GM18909 (cell line): ENCODE measurements at regions not wholly inside any gene's neighbourhood (a gene's known extent, or its start where the extent isn't known, plus 50 kb on each side); places are given as distances from the start of the nearest gene placed in this dataset.

ENCODE experiments used
- ATAC-seq: cut with Tn5 transposase; IDR thresholded peaks from one replicate; pipeline ENCODE4 v1.9.1; 2021; ENCODE audit warnings: mild to moderate bottlenecking; ENCODE audit not compliant: unreplicated experiment, poor library complexity

GRCh38 chr10:10921826-10922461 lies 95.7 kb upstream of the CELF2 start:
- no peak for ATAC-seq

DNA sequence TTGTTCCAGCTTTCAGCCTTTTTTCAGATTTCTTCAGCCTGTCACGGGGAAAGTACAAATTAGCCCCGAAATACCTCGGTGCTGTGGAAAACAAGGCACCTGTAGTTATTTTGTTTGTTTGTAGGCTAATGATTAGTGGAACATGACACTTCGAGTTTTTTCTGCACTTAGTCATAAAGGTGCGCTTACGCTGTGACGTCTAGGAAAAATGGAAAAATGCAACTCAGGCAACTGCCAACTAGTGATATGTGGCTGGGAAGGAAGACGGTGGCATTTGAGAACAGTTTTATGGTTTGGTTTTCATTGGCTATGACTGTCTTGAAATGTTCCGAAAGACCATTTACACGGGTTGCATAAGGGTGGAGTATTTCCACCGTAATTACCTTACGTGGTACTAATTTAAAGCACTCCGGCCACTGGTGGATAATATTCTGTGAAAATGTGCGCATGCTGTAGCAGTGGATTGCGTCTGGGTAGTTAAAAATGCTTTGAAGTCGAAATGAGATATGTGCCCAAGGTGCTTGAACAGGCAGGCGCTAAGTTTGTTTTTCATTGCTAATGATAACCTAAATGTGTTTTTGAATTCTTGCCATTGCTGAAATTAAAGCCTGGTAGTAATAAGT lies 94.5 kb upstream of the CELF2 start:
- no peak for ATAC-seq

DNA sequence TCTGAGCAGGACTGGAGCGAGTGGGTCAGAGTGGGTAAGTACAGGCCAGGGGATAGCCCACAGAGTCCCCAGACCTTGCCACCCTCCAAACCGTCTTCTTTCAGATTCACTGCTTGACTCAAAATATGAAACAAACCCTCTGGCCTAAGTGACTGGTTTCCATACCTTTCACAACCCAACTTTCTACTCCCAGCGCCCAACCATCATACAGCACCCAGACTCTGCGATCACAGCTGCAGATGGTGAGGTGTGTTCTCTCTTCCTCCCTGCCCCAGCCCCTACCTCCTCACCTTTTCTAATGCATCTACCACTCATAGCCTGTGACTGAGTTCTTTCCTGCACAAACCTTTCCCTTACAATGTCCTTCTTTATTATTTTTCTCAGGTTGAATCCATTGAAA lies 92.0 kb upstream of the CELF2 start:
- ATAC-seq: no peak

DNA sequence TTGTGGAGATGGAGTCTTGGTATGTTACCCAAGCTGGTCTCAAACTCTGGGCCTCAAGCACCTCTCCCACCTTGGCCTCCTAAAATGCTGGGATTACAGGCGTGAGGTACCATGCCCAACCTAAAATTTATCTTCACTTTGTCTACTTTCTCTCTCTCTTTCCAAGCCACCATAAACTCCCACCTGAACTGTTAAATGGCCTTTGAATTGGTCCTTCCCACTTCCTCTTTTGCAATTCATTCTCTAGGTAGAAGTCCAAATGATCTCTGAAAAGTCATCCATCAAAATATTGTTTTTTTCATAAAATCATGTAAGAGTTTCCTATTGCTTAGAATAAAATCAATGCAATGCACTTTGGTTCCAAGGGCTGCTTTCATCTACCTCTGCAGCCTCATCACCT lies 90.1 kb upstream of the CELF2 start:
- no peak for ATAC-seq

DNA sequence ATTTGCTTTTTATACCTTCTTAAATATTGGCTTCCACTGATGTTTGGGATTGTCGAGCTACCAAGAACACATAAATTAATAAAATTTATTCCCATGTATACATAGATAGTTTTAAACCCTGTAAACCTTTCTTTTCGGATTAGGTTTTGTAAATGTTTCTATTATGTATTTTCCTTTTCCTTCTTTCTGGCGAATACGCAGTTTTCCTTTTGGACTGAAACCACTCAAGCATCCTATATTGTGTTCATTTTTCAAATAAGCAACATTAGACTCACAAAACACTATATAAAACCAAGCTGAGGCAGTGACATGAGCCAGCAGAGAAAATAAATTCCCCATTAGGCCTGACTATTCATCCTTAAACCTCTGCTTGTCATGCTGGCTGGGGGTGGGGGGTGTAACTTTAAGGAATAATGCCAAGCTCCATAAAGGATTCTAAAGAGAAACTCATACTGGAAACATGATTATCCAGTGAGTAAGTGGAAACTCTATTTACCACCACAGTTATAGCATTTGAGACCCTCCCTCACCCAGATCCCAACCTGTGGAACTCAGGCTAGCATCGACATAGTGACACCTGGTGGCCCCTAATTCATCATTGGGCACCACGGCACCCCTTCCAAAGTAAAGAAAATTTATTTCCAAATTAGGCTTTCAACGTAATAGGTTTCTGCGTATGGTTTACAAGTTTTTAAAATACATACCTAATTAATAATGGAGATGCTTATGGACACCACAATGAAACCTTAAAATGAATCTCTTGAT lies 86.5 kb upstream of the CELF2 start:
- no peak for ATAC-seq

DNA sequence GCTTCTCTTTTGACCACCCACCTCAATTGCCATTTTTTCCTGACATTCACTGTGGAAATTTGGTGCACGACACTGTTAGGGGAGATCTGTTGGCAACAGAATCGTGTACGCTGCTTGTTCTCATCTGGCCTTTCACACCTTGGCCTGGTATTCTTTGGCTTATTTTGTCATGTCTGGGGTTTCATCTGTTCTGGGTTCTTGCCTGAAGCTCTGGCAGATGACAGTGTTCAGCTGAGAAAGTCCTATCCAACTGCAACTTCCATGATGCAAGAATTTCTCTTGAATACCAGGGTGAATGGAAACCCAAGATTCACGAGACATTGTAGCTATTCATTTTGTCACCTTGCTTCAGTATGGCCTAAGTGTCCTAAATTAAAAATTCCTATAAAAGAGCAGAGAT lies 82.6 kb upstream of the CELF2 start:
- no peak for ATAC-seq

GRCh38 chr10:10938676-10939075 lies 79.0 kb upstream of the CELF2 start:
- no peak for ATAC-seq

GRCh38 chr10:10941127-10941730 lies 76.4 kb upstream of the CELF2 start:
- no peak for ATAC-seq

DNA sequence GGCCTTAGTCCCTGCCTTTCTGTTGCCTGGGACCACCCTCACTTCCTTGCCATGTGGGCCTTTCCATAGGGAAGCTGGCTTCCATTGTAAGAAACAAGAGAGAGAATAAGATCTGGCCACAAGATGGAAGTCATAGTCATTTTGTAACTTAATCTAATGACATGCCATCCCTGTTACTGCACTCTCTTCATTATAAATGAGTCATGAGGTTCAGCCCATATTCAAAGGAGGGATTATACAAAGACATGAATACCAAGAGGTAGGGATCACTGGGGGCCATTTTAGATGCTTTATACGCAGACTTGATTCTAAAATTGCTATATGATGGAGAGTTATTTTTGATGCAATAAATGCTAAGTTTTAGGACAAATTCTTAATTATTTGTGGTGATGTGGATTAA lies 75.2 kb upstream of the CELF2 start:
- ATAC-seq: no peak

DNA sequence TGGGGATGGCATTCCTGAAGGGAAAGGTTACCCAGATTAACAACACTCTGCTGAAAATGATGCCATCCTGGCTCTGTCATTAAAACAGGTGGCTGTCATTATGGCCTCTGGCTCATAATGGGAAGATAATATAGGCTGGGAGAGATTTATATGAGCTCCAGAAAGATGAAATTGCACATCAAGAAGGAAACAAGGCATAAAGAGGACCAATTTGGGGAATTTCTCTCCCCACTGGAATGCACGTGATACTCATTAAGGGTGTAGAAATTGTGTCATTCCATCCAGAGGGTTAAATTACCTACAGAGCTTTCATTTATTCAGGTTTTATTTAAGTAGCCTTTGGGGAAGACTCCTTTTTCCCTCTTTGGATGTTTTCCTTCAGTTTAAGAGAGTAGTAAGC lies 71.6 kb upstream of the CELF2 start:
- no peak for ATAC-seq

- ATAC-seq: no peak
Observed at GRCh38 chr10:10946801-10947200, 70.9 kb upstream of the CELF2 start.

DNA sequence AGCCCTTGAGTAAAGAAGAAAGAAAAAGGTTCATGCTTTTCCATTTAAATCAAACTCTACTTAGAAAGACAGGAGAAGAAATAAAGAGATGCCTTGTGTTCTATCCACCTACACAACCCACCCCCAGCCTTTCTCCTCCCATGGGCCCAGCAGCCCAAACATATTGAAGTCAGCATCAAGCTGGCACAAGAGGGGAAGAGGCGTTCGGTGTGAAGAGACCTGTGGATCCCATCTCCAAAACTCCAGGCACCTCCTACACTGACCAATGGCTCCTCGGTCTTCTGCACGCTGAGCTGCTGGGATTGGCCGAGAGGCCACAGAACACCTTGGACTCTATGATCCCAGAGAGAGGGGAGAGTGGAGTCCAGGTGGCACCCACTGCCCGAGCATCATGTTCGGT lies 66.0 kb upstream of the CELF2 start:
- no peak for ATAC-seq

DNA sequence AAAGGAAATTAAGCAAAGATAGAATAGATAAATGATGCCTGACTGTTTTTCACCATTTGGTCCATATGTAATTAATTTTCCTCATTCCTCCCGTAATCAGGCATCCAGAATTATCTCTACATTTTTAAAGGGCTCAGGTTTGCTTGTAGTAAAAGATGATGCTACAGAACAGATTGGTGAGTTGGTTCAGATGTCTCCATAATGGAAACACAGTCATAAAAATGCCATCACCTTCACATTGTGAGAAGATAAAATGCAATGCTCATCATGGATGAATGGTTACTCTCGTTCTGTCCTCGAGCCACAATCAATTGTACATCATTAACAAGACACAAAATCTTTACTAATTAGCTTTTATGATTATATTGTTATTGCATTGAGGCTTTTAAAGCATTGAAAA lies 64.9 kb upstream of the CELF2 start:
- ATAC-seq: no peak

- no peak for ATAC-seq
Observed at GRCh38 chr10:10956681-10957542, 60.8 kb upstream of the CELF2 start.

- no peak for ATAC-seq
Observed at GRCh38 chr10:10958041-10958440, 59.6 kb upstream of the CELF2 start.

GRCh38 chr10:10959666-10960065 lies 58.0 kb upstream of the CELF2 start:
- no peak for ATAC-seq

DNA sequence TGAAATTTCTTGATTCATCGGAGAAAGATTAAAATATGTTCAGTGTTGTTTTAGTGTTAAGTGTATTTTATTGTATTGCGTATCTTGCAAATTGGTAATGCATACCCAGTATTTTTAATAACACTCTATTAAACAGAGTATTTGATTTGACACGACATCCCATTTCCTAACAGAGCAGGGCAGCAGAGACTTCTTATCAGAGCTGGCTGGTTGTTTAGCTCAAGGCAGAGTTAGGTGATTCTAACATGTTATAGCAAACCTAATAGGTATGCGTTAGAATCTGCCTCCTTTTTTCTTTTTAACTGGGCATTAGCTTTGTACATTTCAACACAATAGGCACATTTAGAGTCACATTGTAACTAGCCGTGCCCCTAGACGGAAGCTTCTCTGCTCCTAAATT lies 57.1 kb upstream of the CELF2 start:
- no peak for ATAC-seq

DNA sequence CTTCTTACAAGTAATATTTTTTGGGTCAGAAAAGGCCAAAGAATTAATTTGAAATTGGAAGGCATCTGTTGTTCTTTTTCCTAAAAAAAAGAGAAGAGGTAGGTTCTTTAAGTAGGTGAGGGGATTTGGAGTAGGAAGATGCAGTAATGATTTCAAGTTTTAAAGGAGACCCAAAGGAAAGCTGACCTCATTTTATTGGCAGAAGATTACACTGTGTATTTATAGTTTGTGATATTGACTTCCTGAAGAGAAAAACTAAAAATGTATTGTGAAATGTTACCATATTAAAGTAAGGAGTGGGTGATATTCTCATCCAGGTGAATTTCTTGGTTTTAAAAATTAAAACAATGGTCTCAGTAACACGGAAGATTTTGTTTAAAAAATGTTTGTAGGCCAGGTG lies 56.6 kb upstream of the CELF2 start:
- no peak for ATAC-seq

- ATAC-seq: no peak
Observed at GRCh38 chr10:10967029-10967428, 50.6 kb upstream of the CELF2 start.

GRCh38 chr10:10967581-10968256 lies 50.0 kb upstream of the CELF2 start:
- no peak for ATAC-seq
